NOMO-1 (cell line): ENCODE measurements at regions not wholly inside any gene's neighbourhood (a gene's known extent, or its start where the extent isn't known, plus 50 kb on each side); places are given as distances from the start of the nearest gene placed in this dataset.

Experiments used
- DNase-seq, 2 experiments: peaks; one replicate each; lab custom pipeline; 2025; ENCODE audit not compliant: unreplicated experiment in 2 of 2; lab: John Stamatoyannopoulos, UW

- no peak for DNase-seq
Observed at GRCh38 chr14:51501746-51502145, 150.0 kb upstream of the FRMD6 start.

- no peak for DNase-seq
Observed at GRCh38 chr14:51504669-51505068, 147.0 kb upstream of the FRMD6 start.

- no peak for DNase-seq
Observed at GRCh38 chr14:51507511-51507905, 144.2 kb upstream of the FRMD6 start.

- no peak for DNase-seq
Observed at GRCh38 chr14:51507906-51508511, 143.7 kb upstream of the FRMD6 start.

GRCh38 chr14:51511265-51511664 is 140.4 kb upstream of the FRMD6 start:
- no peak for DNase-seq

- DNase-seq, result no peak
Observed at GRCh38 chr14:51512316-51512715, 139.4 kb upstream of the FRMD6 start.

- no peak for DNase-seq
Observed at GRCh38 chr14:51513281-51513680, 138.4 kb upstream of the FRMD6 start.

- no peak for DNase-seq
Observed at GRCh38 chr14:51513933-51514332, 137.8 kb upstream of the FRMD6 start.

- no peak for DNase-seq
Observed at GRCh38 chr14:51515611-51516010, 136.1 kb upstream of the FRMD6 start.

GRCh38 chr14:51516706-51517395 is 134.9 kb upstream of the FRMD6 start:
- no peak for DNase-seq

GRCh38 chr14:51518280-51518679 is 133.4 kb upstream of the FRMD6 start:
- no peak for DNase-seq

- no peak for DNase-seq
Observed at GRCh38 chr14:51518711-51519110, 133.0 kb upstream of the FRMD6 start.

GRCh38 chr14:51520087-51520486 is 131.6 kb upstream of the FRMD6 start:
- no peak for DNase-seq

GRCh38 chr14:51521764-51522163 is 129.9 kb upstream of the FRMD6 start:
- no peak for DNase-seq

- no peak for DNase-seq
Observed at GRCh38 chr14:51523243-51523642, 128.5 kb upstream of the FRMD6 start.

GRCh38 chr14:51525739-51526138 is 126.0 kb upstream of the FRMD6 start:
- DNase-seq, result no peak

GRCh38 chr14:51527073-51527472 is 124.6 kb upstream of the FRMD6 start:
- DNase-seq, result no peak

- no peak for DNase-seq
Observed at GRCh38 chr14:51529736-51530135, 122.0 kb upstream of the FRMD6 start.

GRCh38 chr14:51533160-51533559 is 118.5 kb upstream of the FRMD6 start:
- no peak for DNase-seq

- no peak for DNase-seq
Observed at GRCh38 chr14:51533872-51534553, 117.7 kb upstream of the FRMD6 start.

GRCh38 chr14:51534610-51535011 is 117.1 kb upstream of the FRMD6 start:
- DNase-seq, result no peak

GRCh38 chr14:51535443-51536044 is 116.2 kb upstream of the FRMD6 start:
- no peak for DNase-seq
